ENCODE measurements at regions not wholly inside any gene's neighbourhood (a gene's known extent, or its start where the extent isn't known, plus 50 kb on each side); places are given as distances from the start of the nearest gene placed in this dataset.
A peak's percentile ranks its signal among the peaks of the same experiment; 100 is the strongest.

DNA sequence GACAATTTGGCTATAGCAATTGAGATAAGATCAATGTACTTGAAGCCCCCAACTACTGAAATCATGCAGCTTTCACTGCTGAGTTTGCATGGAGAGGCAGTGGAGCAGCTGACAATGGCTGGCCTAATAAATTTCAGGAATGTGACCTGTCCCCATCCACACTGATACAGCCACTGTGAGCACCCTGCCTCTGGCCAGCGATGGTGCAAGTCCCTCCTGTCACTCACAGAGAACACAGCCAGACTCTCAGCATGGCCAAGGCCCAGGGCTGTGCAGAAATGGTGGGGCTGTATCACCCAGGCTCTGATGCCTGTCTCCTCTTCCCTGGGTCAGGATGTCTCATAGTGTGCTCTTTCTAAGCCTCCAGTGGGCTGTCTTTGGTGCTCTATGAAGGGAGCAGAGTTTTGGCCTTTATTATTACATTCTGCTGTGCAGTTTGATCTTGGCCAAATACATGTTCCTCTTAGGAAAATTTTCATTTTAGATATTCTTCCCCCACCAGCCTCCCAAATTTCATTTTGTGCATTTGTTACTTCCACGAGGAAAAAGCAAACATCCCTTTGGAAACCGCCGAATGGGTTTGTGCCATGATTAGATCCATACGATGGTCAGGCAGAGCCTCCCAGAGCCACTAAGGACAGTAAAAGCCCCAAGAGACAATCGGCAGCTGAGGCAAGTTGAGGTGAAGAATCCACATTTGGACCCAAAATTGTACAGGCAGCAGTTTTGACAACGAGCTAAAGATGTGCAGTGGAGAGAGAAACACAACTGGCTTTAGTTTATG lies 85.1 kb upstream of the WSCD2 start:
- Histone ChIP-seq H3K36me3 (no peaks in the 10 kb centered on the region), H3K4me3 (no peak overlapping the region), H3K9me3 (no peaks in the 10 kb centered on the region), H3K27me3 (no peaks in the 10 kb centered on the region), H3K27ac (no peak overlapping the region), H3K4me1 (no peaks in the 10 kb centered on the region)
- DNase-seq (no peak), ATAC-seq (no peak)
- intact Hi-C loops (cut with DNase I) = no loop called here
- TF ChIP-seq, protein P1, sequence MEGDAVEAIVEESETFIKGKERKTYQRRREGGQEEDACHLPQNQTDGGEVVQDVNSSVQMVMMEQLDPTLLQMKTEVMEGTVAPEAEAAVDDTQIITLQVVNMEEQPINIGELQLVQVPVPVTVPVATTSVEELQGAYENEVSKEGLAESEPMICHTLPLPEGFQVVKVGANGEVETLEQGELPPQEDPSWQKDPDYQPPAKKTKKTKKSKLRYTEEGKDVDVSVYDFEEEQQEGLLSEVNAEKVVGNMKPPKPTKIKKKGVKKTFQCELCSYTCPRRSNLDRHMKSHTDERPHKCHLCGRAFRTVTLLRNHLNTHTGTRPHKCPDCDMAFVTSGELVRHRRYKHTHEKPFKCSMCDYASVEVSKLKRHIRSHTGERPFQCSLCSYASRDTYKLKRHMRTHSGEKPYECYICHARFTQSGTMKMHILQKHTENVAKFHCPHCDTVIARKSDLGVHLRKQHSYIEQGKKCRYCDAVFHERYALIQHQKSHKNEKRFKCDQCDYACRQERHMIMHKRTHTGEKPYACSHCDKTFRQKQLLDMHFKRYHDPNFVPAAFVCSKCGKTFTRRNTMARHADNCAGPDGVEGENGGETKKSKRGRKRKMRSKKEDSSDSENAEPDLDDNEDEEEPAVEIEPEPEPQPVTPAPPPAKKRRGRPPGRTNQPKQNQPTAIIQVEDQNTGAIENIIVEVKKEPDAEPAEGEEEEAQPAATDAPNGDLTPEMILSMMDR (IDR thresholded peaks at IDR 0.05) = no peak
- TF ChIP-seq POLR2A (IDR thresholded peaks at IDR 0.05) = no peak
- 58% methylated on average over 6 of the region's 7 CpGs for WGBS (ENCODE audit: insufficient coverage, low coverage, low lambda C conversion rate, missing lambda C conversion rate)

DNA sequence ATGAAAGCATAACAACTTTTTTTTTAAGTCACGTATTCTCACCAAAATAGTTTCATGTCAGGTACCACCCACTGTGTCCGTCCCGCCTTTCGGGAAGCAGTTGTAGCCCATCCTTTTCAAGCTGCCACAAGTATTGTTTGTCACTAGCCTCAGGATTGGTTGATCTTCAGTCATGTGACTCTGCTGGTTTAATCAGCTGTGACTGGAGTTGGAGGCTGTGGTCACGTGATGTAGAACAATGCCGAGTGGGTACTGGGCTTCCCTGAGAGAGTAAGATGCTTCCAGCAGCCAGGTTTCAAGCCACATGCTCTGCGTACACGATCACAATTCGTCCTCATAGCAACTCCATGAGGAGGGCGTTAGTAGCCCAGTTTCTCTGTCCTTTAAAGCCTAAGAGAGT lies 83.0 kb upstream of the WSCD2 start:
- Histone ChIP-seq H3K27ac (peak overlapping the region in 2 of 3 donors; percentile 21 to 40), H3K4me1 (no peaks in the 10 kb centered on the region), H3K4me3 (no peak overlapping the region), H3K36me3 (no peaks in the 10 kb centered on the region), H3K27me3 (no peaks in the 10 kb centered on the region), H3K9me3 (no peaks in the 10 kb centered on the region)
- no peak for TF ChIP-seq POLR2A (IDR thresholded peaks at IDR 0.05)
- ATAC-seq = no peak
- intact Hi-C loops (cut with DNase I) = no loop called here
- 61% methylated on average over 5 of the region's 10 CpGs for WGBS (ENCODE audit: insufficient coverage, low coverage, low lambda C conversion rate, missing lambda C conversion rate)
- DNase-seq = no peak

DNA sequence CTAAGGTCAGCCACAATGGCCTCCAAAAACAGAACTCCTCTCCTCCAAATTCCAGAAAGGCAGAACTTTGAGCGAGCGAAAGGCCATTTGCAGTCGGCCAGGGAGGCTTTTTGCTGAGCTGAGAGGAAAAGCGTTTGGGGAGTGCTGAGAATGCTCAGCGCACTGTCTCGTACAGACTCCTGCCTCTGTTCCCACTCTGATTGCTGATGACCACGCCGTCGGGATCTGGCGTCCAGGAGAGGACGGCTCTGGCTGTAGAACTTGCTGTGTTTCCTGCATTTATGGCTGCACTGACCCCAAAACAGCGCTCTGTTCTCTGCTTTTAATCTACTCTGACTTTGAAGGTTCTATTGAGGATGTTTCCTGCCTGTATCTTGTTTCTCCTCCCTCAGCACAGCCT lies 82.4 kb upstream of the WSCD2 start:
- H3K27me3 ChIP-seq = no peaks in the 10 kb centered on the region
- TF ChIP-seq, protein P1 (IDR thresholded peaks at IDR 0.05) = no peak
- no peak for TF ChIP-seq POLR2A (IDR thresholded peaks at IDR 0.05)
- H3K9me3 ChIP-seq = no peaks in the 10 kb centered on the region
- H3K4me1 ChIP-seq = no peaks in the 10 kb centered on the region
- ATAC-seq (peak in 2 of 4 donors; percentile 15 to 47), DNase-seq (no peak)
- H3K27ac ChIP-seq = peak overlapping the region in 2 of 3 donors; percentile 21 to 40
- no peaks in the 10 kb centered on the region for H3K36me3 ChIP-seq
- 11% methylated on average over 3 of the region's 12 CpGs for WGBS (ENCODE audit: insufficient coverage, low coverage, low lambda C conversion rate, missing lambda C conversion rate)
- no peak overlapping the region for H3K4me3 ChIP-seq
- intact Hi-C loops (cut with DNase I) = no loop called here

GRCh38 chr12:108047071-108047550 lies 82.0 kb upstream of the WSCD2 start:
- Histone ChIP-seq H3K4me3 (no peak overlapping the region), H3K4me1 (no peaks in the 10 kb centered on the region), H3K27ac (peak overlapping the region in 2 of 3 donors; percentile 21 to 40), H3K27me3 (no peaks in the 10 kb centered on the region), H3K9me3 (no peaks in the 10 kb centered on the region), H3K36me3 (no peaks in the 10 kb centered on the region)
- no peak for DNase-seq
- 13% methylated on average over 5 of the region's 5 CpGs for WGBS (ENCODE audit: insufficient coverage, low coverage, low lambda C conversion rate, missing lambda C conversion rate)
- peak; percentile 37 to 53 (median 44) for ATAC-seq
- TF ChIP-seq, protein P1 (IDR thresholded peaks at IDR 0.05) = no peak
- TF ChIP-seq POLR2A (IDR thresholded peaks at IDR 0.05) = no peak
- intact Hi-C loops (cut with DNase I) = no loop called here

GRCh38 chr12:108048686-108049085 lies 80.4 kb upstream of the WSCD2 start:
- intact Hi-C loops (cut with DNase I) = no loop called here
- 29% methylated on average over 2 of the region's 5 CpGs for WGBS (ENCODE audit: insufficient coverage, low coverage, low lambda C conversion rate, missing lambda C conversion rate)
- H3K4me3 ChIP-seq = no peak overlapping the region
- no peaks in the 10 kb centered on the region for H3K4me1 ChIP-seq
- H3K36me3 ChIP-seq = no peaks in the 10 kb centered on the region
- TF ChIP-seq, protein P1 (IDR thresholded peaks at IDR 0.05) = no peak
- TF ChIP-seq POLR2A (IDR thresholded peaks at IDR 0.05) = no peak
- DNase-seq = no peak
- H3K9me3 ChIP-seq = no peaks in the 10 kb centered on the region
- no peaks in the 10 kb centered on the region for H3K27me3 ChIP-seq
- ATAC-seq = no peak
- no peak overlapping the region for H3K27ac ChIP-seq

All from right lobe of liver (tissue), 6 donors.